Testis (tissue), 2 donors: ENCODE measurements at regions not wholly inside any gene's neighbourhood (a gene's known extent, or its start where the extent isn't known, plus 50 kb on each side); places are given as distances from the start of the nearest gene placed in this dataset.

Experiments used
- DNase-seq: peaks from one replicate; pipeline ENCODE4 v3.0.0-alpha.2; 2019
- H3K27ac ChIP-seq, 2 donors: fragments of 200-600 bp; sonication (generic); one replicate each; pipeline ENCODE4 v1.5.1; 2019
- H3K27me3 ChIP-seq: fragments of 200-600 bp; sonication (generic); one replicate; pipeline ENCODE4 v1.5.1; 2019
- H3K36me3 ChIP-seq: fragments of 200-600 bp; sonication (generic); one replicate; pipeline ENCODE4 v1.5.1; 2017; ENCODE audit warnings: low read depth; ENCODE audit errors: missing control alignments
- H3K4me1 ChIP-seq: fragments of 200-600 bp; sonication (generic); one replicate; pipeline ENCODE4 v1.5.1; 2019
- H3K4me3 ChIP-seq, 2 donors: fragments of 200-600 bp; sonication (generic); one replicate each; pipeline ENCODE4 v1.5.1; 2017 to 2019
- H3K9me3 ChIP-seq: fragments of 200-600 bp; sonication (generic); one replicate; pipeline ENCODE4 v1.5.1; 2017
- CTCF ChIP-seq, 3 experiments: fragments of 450-650 bp in 2 of 3; fragments of 200-600 bp in 1 of 3; sonication (generic) in 1 of 3; IDR thresholded peaks; one replicate each; pipeline ENCODE4 v1.5.1; 2016 to 2019; ENCODE audit warnings: antibody characterized with exemption in 3 of 3, mild to moderate bottlenecking in 2 of 3, moderate library complexity in 1 of 3
- POLR2A ChIP-seq: fragments of 450-650 bp; IDR thresholded peaks from one replicate; pipeline ENCODE4 v1.6.1; 2017; ENCODE audit warnings: antibody characterized with exemption, mild to moderate bottlenecking, moderate library complexity
- WGBS, 2 donors: methylation state at CpG; one replicate each; pipeline ENCODE4 v1.1.5; 2018; 5-methylcytosine and 5-hydroxymethylcytosine counted together
- intact Hi-C: fragments of 100-400 bp; cut with DNase I; formaldehyde crosslinking; loops from one replicate; pipeline ENCODE4 v1.15.1; 2023; ENCODE audit warnings: low total_unique reads

GRCh38 chr2:33904801-33905200 lies 305.7 kb upstream of the FAM98A start:
- H3K4me1 ChIP-seq = no peaks in the 10 kb centered on the region
- H3K9me3 ChIP-seq = no peaks in the 10 kb centered on the region
- H3K27me3 ChIP-seq = no peaks in the 10 kb centered on the region
- intact Hi-C loops = no loop called here
- H3K4me3 ChIP-seq = no peak overlapping the region
- TF ChIP-seq CTCF (IDR thresholded peaks at IDR 0.05) = no peak
- no peak for TF ChIP-seq POLR2A
- no peak overlapping the region for H3K27ac ChIP-seq
- H3K36me3 ChIP-seq = no peaks in the 10 kb centered on the region
- 92 to 94% methylated on average over 4 of the region's 4 CpGs for WGBS, 2 donors
- DNase-seq = no peak

- Histone ChIP-seq H3K4me1 (no peaks in the 10 kb centered on the region), H3K27me3 (no peaks in the 10 kb centered on the region), H3K4me3 (no peak overlapping the region), H3K9me3 (no peaks in the 10 kb centered on the region), H3K36me3 (no peaks in the 10 kb centered on the region), H3K27ac (no peak overlapping the region)
- 98% methylated on average over 18 of the region's 21 CpGs; no CpG with 5 or more reads in 1 of the 2 donors for WGBS, 2 donors
- TF ChIP-seq POLR2A (no peak), CTCF (IDR thresholded peaks at IDR 0.05) (no peak)
- intact Hi-C loops = no loop called here
- DNase-seq = no peak
Measured at GRCh38 chr2:33903701-33904100, 304.6 kb upstream of the FAM98A start.

GRCh38 chr2:33903215-33903614 lies 304.1 kb upstream of the FAM98A start:
- H3K36me3 ChIP-seq = no peaks in the 10 kb centered on the region
- no peak for TF ChIP-seq CTCF (IDR thresholded peaks at IDR 0.05)
- TF ChIP-seq POLR2A = no peak
- H3K4me3 ChIP-seq = no peak overlapping the region
- DNase-seq = no peak
- 85 to 97% methylated on average over 5 to 10 of the region's 10 CpGs for WGBS, 2 donors
- H3K4me1 ChIP-seq = no peaks in the 10 kb centered on the region
- intact Hi-C loops = no loop called here
- H3K27me3 ChIP-seq = no peaks in the 10 kb centered on the region
- no peak overlapping the region for H3K27ac ChIP-seq
- no peaks in the 10 kb centered on the region for H3K9me3 ChIP-seq

- TF ChIP-seq POLR2A (no peak), CTCF (IDR thresholded peaks at IDR 0.05) (no peak)
- H3K4me1 ChIP-seq = no peaks in the 10 kb centered on the region
- H3K27ac ChIP-seq = no peak overlapping the region
- WGBS, 2 donors = 91 to 97% methylated on average over 2 of the region's 2 CpGs
- DNase-seq = no peak
- no peaks in the 10 kb centered on the region for H3K36me3 ChIP-seq
- intact Hi-C loops = no loop called here
- no peak overlapping the region for H3K4me3 ChIP-seq
- no peaks in the 10 kb centered on the region for H3K9me3 ChIP-seq
- no peaks in the 10 kb centered on the region for H3K27me3 ChIP-seq
Measured at GRCh38 chr2:33900610-33901009, 301.5 kb upstream of the FAM98A start.

- H3K36me3 ChIP-seq = no peaks in the 10 kb centered on the region
- DNase-seq = no peak
- 61 to 65% methylated on average over 1 of the region's 1 CpG for WGBS, 2 donors
Measured at GRCh38 chr2:33897741-33898140, 298.6 kb upstream of the FAM98A start.

More at GRCh38 chr2:33897741-33898140, 298.6 kb upstream of the FAM98A start:
- H3K4me3 ChIP-seq = no peak overlapping the region
- H3K4me1 ChIP-seq = peaks cover 4% of the 10 kb centered on the region
- H3K27me3 ChIP-seq = no peaks in the 10 kb centered on the region
- TF ChIP-seq CTCF (IDR thresholded peaks at IDR 0.05) = no peak
- TF ChIP-seq POLR2A = no peak
- H3K9me3 ChIP-seq = no peaks in the 10 kb centered on the region
- no peak overlapping the region for H3K27ac ChIP-seq
- intact Hi-C loops = no loop called here
